RPMI8226 (cell line): ENCODE measurements at regions not wholly inside any gene's neighbourhood (a gene's known extent, or its start where the extent isn't known, plus 50 kb on each side); places are given as distances from the start of the nearest gene placed in this dataset.

Source experiments
- DNase-seq: peaks from one replicate; pipeline ENCODE4 v3.0.0-alpha.2; 2015

DNA sequence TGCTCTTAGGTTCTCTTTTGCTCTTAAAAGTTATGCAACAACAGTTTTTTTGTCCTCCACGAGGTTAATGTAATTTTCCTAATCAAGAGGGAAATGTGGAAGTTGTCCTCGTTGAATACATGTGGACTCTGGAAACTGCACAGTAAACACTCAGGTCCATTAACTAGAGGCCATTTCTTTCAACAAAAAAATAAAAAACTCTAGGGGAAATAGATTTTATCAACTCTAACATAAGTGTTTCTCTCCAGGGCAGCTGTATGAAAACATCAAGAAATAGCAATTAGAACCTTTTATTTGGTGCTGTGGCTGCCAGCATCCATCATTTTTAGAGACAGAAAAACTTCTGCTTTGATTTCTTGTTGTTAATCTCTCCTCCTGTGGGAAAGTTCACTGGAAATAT is 288.6 kb downstream of the ICE1 start:
- no peak for DNase-seq

GRCh38 chr5:5710471-5710870 is 288.0 kb downstream of the ICE1 start:
- DNase-seq: no peak

GRCh38 chr5:5708367-5708919 is 286.0 kb downstream of the ICE1 start:
- DNase-seq: no peak

- DNase-seq: no peak
Measured at GRCh38 chr5:5705010-5705409, 282.5 kb downstream of the ICE1 start.

DNA sequence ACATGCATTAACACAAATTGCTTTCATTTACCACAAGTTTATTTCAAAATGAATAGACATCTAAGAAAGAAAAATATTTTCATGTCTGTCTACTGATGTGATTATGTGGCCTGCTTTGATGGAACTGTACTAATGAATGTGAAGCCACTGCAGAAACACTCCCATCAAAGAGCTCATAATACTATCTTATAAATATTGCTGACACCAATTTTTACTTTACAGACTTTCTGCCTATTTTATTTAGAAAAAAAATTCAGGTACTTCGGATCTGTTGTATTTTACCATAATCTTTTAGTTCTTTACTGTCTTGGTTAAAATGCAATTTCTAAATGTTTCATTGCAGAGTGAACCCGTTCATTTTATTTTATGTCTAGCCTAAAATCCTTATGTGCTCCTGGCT is 281.9 kb downstream of the ICE1 start:
- DNase-seq: no peak

DNA sequence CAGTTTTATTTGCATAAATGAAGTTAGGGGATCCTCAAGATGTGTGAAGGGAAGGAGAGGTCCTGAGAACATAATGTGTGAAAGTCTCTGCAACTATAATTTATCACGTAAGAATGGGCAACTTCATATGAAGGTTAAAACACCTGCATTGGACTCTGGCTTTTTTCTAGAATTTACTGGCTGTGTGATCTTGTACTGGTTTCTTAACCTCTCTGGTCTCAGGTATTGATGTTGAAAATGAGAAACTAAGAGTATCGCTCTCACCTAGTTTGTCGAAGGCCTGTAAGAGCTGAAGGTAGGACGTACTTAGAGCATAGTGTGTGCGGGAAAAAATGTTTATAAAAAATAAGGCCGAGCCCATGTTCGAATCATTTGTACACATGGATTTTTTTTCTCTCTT is 280.5 kb downstream of the ICE1 start:
- no peak for DNase-seq

DNA sequence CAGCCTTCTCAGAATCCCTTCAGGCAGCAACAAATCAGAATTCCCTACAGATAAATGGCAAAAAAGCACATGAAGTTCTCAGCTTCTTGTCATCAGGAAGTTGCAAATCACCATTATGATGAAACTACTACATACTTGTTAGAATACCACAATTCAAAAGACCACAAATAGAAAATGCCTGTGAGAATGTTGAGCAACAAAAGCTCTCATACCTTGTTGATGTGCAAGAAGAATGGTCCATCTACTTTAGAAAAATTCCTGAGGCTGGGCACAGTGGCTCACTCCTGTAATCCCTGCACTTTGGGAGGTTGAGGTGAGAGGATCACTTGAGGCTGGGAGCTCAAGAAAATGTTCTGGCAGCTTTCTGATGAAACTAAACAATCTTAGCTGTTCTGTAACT is 278.1 kb downstream of the ICE1 start:
- DNase-seq: no peak

DNA sequence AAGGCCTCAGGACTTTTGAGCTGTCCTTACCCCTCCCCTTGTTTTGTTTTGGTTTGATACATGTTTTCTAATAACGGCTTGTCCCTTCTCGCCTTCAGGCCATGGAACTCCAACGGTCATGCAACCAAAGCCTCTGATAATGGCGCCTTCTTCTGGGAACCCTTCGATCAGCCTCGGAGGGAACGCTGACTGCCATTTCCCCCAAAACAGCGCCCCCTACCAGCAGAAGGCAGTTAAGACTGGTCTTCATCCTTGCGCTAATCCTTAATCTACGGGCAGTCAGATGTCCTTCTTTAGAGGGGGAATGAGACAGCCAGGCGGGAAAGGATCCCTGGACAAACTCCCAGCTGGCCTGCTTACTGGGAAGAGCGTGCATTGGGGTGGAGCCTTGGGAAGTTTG is 276.6 kb downstream of the ICE1 start:
- DNase-seq: no peak

- DNase-seq: no peak
Measured at GRCh38 chr5:5695266-5695665, 272.8 kb downstream of the ICE1 start.

GRCh38 chr5:5688925-5689310 is 266.4 kb downstream of the ICE1 start:
- DNase-seq: no peak

DNA sequence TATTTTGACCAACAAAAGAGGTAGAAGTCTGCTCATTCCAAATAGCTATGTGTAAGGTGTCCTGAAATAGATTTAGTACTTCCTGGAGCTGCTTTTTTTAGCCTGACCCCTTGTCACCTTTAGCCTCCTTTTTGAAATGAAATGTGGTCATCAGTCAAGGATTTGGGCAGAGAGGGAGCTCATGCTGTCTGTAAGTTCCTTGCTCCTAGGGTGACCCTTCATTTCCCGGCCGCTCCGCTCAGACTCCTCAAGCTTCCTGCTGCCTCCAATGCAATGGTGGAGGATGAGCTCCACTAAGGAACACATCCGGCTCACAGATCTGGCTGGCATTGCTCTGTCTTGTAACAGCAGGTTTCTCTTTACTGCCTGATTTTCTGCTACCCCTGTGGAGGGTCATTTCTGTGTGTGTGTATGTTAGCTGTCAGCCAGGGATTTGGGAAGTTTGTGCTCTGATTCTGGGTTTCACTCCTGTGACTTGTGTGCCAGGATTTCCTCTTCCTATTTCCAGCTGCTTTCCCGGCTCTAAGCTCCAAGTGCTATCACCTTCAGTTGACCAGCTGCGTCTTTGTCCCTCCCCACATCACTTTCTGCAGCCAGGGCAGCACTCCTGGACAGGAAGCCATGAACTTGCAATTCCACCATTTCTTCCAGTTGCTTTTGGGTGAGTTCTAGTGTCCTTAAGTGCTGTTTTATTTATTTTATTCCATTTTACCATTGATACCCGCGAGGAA is 265.9 kb downstream of the ICE1 start:
- DNase-seq: peak; percentile 18

DNA sequence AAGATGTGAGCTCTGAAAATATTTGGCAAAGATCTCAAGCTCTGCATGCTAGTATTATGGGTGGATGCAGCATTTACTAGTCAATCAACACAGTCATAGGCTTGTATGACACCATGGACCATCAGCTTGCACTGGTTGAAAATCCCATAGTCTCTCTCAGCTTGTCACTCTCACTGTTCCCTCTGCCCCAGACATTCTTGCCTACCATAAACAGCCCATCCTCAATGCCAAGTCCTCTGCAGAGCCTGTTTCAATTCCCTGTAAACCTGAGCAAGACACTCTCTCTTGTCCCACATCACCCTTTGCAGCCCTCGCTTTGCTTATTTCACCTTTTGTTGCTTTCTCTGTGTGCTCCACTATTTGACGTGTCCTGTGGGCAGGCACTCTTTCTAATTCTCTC is 264.6 kb downstream of the ICE1 start:
- no peak for DNase-seq

DNA sequence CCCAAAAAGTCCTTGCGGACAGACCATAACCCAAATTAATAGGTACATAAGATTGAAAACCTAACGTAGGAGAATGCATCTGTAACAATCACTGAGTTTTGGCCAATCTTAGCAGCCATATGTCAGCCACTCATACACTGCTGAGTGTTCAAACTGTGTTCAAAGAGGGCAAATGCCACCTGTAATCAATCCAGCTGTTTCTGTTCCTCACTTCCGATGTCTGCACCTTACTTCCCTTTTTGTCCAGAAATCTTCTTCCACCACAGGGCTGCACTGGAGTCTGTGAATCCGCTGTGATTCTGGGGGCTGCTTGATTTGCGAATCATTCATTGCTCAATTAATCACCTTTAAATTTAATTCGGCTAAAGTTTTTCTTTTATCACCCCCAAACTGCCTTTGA is 263.9 kb downstream of the ICE1 start:
- DNase-seq: peak; percentile 63

DNA sequence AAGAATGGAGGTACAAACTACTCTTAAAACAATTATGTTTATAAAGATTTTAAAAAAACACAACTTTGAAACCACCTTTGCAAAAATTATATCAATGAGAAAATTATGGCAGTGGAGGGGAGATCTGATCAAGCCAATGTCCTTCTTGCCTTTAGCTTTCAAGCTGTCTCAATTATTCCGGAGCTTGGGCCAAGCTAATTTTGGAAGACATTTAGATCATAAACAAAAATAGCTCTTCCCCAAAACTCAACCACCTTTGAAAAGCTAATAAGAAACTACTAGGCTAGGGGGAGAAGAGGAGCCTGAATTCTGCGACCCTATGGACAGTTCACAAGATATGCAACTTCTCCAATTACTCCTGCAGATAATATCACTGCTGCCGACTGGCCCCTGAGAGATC is 263.3 kb downstream of the ICE1 start:
- DNase-seq: no peak

- no peak for DNase-seq
Measured at GRCh38 chr5:5683174-5683573, 260.7 kb downstream of the ICE1 start.

DNA sequence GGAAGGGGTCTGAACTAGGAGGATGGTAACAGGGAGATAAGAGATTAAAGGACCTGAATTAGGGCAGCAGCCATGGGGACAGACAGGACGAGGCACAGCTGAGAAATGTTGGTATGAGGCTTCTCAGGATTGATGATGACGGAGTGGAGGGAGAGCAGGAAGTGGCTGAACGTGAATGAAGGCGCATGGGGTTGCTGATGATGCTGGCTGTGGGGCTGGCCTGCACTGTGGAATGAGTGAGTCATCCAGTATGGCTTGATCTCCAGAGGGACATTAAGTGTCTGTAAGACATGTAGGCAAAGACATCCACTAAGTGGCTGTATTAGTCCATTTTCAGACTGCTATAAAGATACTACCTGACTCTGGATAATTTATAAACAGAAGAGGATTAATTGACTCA is 256.4 kb downstream of the ICE1 start:
- no peak for DNase-seq

DNA sequence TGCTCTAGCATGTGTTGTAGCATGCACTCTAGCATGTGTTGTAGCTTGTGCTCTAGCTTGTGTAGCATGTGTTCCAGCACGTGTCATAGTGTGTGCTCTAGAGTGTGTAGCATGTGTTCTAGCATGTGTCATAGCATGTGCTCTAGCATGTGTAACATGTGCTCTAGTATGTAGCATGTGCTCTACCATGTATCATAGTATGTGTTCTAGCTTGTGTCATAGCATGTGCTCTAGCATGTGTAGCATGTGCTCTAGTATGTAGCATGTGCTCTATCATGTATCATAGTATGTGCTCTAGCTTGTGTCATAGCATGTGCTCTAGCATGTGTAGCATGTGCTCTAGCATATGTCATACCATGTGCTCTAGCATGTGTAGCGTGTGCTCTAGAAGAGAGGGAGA is 255.3 kb downstream of the ICE1 start:
- no peak for DNase-seq

- DNase-seq: no peak
Measured at GRCh38 chr5:5676218-5676617, 253.7 kb downstream of the ICE1 start.

- DNase-seq: no peak
Measured at GRCh38 chr5:5675511-5675910, 253.0 kb downstream of the ICE1 start.

DNA sequence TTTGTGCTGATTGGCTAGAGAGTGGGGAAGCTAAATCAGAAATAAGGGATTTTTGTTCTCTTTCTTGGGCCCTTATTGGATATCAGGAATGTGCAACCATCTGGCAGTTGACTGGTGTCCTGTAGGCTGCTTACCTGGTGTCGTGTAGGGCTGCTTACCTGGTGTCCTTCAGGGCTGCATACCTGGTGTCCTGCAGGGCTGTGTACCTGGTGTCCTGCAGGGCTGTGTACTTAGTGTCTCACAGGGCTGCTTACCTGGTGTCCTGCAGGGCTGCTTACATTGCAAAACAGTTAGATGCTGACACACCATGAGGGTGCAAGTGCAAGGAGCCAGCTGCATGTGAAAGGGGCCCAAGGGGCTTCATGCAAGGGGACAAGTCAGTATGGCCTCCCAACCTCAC is 249.3 kb downstream of the ICE1 start:
- DNase-seq: no peak

- DNase-seq: no peak
Measured at GRCh38 chr5:5667136-5667554, 244.7 kb downstream of the ICE1 start.

- no peak for DNase-seq
Measured at GRCh38 chr5:5666369-5666768, 243.9 kb downstream of the ICE1 start.

GRCh38 chr5:5666076-5666365 is 243.5 kb downstream of the ICE1 start:
- no peak for DNase-seq

- no peak for DNase-seq
Measured at GRCh38 chr5:5665225-5666075, 243.0 kb downstream of the ICE1 start.
